ENCODE measurements at regions not wholly inside any gene's neighbourhood (a gene's known extent, or its start where the extent isn't known, plus 50 kb on each side); places are given as distances from the start of the nearest gene placed in this dataset.
"Not testable (repeated sequence)": the region's sequence is repeated elsewhere in the genome, so short reads cannot be mapped to it uniquely, and the experiment has no call there.

DNA sequence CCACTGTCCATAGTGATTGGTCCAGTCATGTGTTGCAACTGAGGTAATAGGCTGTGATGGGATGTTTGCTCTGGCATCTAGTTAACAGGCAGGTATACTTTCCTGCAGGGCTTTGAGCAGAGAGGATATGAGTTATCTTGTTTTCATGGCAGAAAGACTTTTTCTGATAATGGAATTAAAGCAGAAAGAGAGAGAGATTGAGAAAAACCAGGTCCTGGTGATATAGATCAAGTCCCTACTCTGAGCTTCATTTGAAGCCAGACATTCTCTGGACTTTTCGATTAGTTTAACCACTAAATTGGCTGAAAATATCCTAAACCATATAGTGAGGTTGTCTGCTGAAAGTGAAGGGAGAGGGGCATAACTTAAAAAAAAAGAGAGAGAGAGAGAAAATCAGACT, 233.8 kb upstream of the TBX18 start (continued):
- TF ChIP-seq, protein P1, sequence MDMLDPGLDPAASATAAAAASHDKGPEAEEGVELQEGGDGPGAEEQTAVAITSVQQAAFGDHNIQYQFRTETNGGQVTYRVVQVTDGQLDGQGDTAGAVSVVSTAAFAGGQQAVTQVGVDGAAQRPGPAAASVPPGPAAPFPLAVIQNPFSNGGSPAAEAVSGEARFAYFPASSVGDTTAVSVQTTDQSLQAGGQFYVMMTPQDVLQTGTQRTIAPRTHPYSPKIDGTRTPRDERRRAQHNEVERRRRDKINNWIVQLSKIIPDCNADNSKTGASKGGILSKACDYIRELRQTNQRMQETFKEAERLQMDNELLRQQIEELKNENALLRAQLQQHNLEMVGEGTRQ (CRISPR knock-in tag; IDR thresholded peaks at IDR 0.05): no peak

- POLR2A ChIA-PET; H3K27me3 Mint-ChIP-seq (ENCODE audit: low read depth); H3K4me3 Mint-ChIP-seq; H3K36me3 Mint-ChIP-seq; DNase-seq (ENCODE audit: low spot score); CTCF ChIA-PET; H3K4me1 Mint-ChIP-seq; ATAC-seq; H3K27ac Mint-ChIP-seq: not testable (repeated sequence)
- peaks cover 35% of the 10 kb centered on the region for H3K9me3 Mint-ChIP-seq
Observed at GRCh38 chr6:84988766-84989165, 224.4 kb upstream of the TBX18 start.

GRCh38 chr6:84985490-84985889, 221.1 kb upstream of the TBX18 start:
- H3K9me3 Mint-ChIP-seq: peaks cover 15% of the 10 kb centered on the region; the same call in 1 of the 2 replicates
- POLR2A ChIA-PET; H3K27me3 Mint-ChIP-seq (ENCODE audit: low read depth); H3K4me3 Mint-ChIP-seq; H3K36me3 Mint-ChIP-seq; CTCF ChIA-PET; ATAC-seq; DNase-seq (ENCODE audit: low spot score); H3K27ac Mint-ChIP-seq: not testable (repeated sequence)
- peaks cover 20% of the 10 kb centered on the region for H3K4me1 Mint-ChIP-seq

GRCh38 chr6:84979541-84979940, 215.1 kb upstream of the TBX18 start:
- no peak for DNase-seq (ENCODE audit: low spot score)
- Mint-ChIP-seq H3K4me1 (peaks cover 38% of the 10 kb centered on the region), H3K27ac (no peak overlapping the region), H3K36me3 (0 out of 2 replicates have a peak, but pooled peaks cover 2% of the 10 kb centered on the region), H3K9me3 (peaks cover 8% of the 10 kb centered on the region; the same call in 1 of the 2 replicates), H3K27me3 (ENCODE audit: low read depth) (peaks cover 5% of the 10 kb centered on the region; the same call in 1 of the 2 replicates), H3K4me3 (no peak overlapping the region)
- POLR2A ChIA-PET: no interaction called here
- no peak for ATAC-seq
- CTCF ChIA-PET: no interaction called here
- TF ChIP-seq FOXK1 (CRISPR knock-in tag; IDR thresholded peaks at IDR 0.05) (no peak), GTF2I (CRISPR knock-in tag; conservative IDR thresholded peaks at IDR 0.05) (no peak)

- ChIA-PET POLR2A (no interaction called here), CTCF (no interaction called here)
- ATAC-seq (no peak), DNase-seq (ENCODE audit: low spot score) (no peak)
- H3K4me1 Mint-ChIP-seq: peaks cover 33% of the 10 kb centered on the region
- TF ChIP-seq ZNF396 (CRISPR knock-in tag; IDR thresholded peaks at IDR 0.05; ENCODE audit: borderline replicate concordance) (no peak), SOX15 (CRISPR knock-in tag; IDR thresholded peaks at IDR 0.05) (no peak), IRF2 (CRISPR knock-in tag; IDR thresholded peaks at IDR 0.05; ENCODE audit: borderline replicate concordance, low read depth) (no peak), SMAD3 (CRISPR knock-in tag; IDR thresholded peaks at IDR 0.05; ENCODE audit: borderline replicate concordance) (no peak), NFE2L1 (CRISPR knock-in tag; IDR thresholded peaks at IDR 0.05) (no peak)
- no peaks in the 10 kb centered on the region for H3K27me3 Mint-ChIP-seq (ENCODE audit: low read depth)
- 0 out of 2 replicates have a peak, but pooled peaks cover 2% of the 10 kb centered on the region for H3K36me3 Mint-ChIP-seq
- H3K9me3 Mint-ChIP-seq: peaks cover 8% of the 10 kb centered on the region
- no peak overlapping the region for H3K4me3 Mint-ChIP-seq
- no peak overlapping the region for H3K27ac Mint-ChIP-seq
Observed at GRCh38 chr6:84977363-84977705, 212.9 kb upstream of the TBX18 start.

DNA sequence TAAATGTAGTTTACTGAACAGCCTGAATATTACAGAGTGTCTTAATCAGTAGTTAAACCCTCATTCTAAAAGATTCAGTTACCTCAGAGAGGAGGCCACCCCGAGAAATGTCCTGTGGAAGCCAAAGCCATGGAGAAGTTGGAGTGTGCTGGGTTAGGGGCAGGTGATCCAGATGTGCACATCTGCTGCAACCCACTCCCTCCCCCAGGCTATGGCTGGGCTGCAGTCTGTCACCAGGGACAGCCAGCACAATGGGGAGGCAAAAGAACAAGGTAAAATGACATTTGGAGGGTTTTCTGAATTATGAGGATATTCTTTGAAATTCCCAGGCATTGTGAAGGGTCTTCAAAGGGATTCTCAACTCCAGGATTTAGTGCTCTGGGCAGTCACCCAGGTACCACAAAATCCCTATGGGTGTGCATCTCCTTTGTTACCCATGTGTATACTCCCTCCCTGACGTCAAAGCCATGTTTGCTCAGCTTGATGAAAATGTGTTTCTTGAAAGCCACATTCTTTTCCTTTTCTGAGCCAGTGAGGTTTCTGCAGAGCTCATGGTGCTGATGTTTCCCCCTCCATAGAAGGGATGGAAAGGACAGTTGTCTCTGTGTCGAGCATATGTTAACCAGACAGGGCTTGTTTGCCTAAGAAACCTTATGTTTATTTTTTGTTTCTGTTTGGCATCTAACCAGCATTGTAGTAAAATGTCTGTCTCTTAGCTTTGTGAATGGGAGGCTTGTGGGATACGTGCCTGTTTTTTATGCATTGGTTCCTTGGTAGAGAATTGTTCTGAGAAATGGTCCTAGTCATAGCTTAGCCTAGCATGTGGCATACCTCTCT, 212.3 kb upstream of the TBX18 start:
- Mint-ChIP-seq H3K36me3 (0 out of 2 replicates have a peak, but pooled peaks cover 2% of the 10 kb centered on the region), H3K4me3 (no peak overlapping the region), H3K27ac (no peak overlapping the region), H3K27me3 (ENCODE audit: low read depth) (no peaks in the 10 kb centered on the region), H3K4me1 (peaks cover 27% of the 10 kb centered on the region), H3K9me3 (peaks cover 8% of the 10 kb centered on the region)
- DNase-seq (ENCODE audit: low spot score): no peak
- TF ChIP-seq NR2C2 (CRISPR knock-in tag; IDR thresholded peaks at IDR 0.05) (no peak), OVOL2 (CRISPR knock-in tag; IDR thresholded peaks at IDR 0.05; ENCODE audit: borderline replicate concordance) (no peak), GTF2I (CRISPR knock-in tag; conservative IDR thresholded peaks at IDR 0.05) (no peak), NR3C1 (CRISPR knock-in tag; conservative IDR thresholded peaks at IDR 0.05; ENCODE audit: low read depth) (no peak), ZNF263 (CRISPR knock-in tag; IDR thresholded peaks at IDR 0.05; ENCODE audit: low read depth) (no peak)
- CTCF ChIA-PET: no interaction called here
- no peak for ATAC-seq
- POLR2A ChIA-PET: no interaction called here

Data from WTC11 (cell line).